Progenitor cell of endocrine pancreas (in vitro differentiated cells): ENCODE measurements at regions not wholly inside any gene's neighbourhood (a gene's known extent, or its start where the extent isn't known, plus 50 kb on each side); places are given as distances from the start of the nearest gene placed in this dataset.

ENCODE experiments used
- DNase-seq: peaks from one replicate; pipeline ENCODE4 v3.0.0; 2021; ENCODE audit warnings: low spot score; ENCODE audit not compliant: unreplicated experiment
- H3K27ac Mint-ChIP-seq: 2 replicates; pipeline ENCODE4 v1.8.0; 2021; ENCODE audit warnings: mild to moderate bottlenecking, moderate library complexity, mixed read lengths
- H3K27me3 Mint-ChIP-seq: 2 replicates; pipeline ENCODE4 v1.8.0; 2021; ENCODE audit warnings: mixed read lengths
- H3K36me3 Mint-ChIP-seq: 2 replicates; pipeline ENCODE4 v1.8.0; 2022; ENCODE audit warnings: mixed read lengths; ENCODE audit not compliant: insufficient read depth
- H3K4me1 Mint-ChIP-seq: 2 replicates; pipeline ENCODE4 v1.8.0; 2021; ENCODE audit warnings: low read depth, mixed read lengths
- H3K4me3 Mint-ChIP-seq: 2 replicates; pipeline ENCODE4 v1.8.0; 2021; ENCODE audit warnings: low read depth, mild to moderate bottlenecking, moderate library complexity, mixed read lengths
- H3K9me3 Mint-ChIP-seq: 2 replicates; pipeline ENCODE4 v1.8.0; 2021; ENCODE audit warnings: low read depth, mixed read lengths
- CTCF ChIP-seq: fragments of 200-600 bp; sonication (generic); IDR thresholded peaks from one replicate; pipeline ENCODE4 v1.5.0; 2021; ENCODE audit warnings: antibody characterized with exemption, mild to moderate bottlenecking; ENCODE audit not compliant: unreplicated experiment

GRCh38 chr10:129056734-129057689 lies 410.0 kb upstream of the MGMT start:
- no peak overlapping the region for H3K4me3 Mint-ChIP-seq
- peaks cover 69% of the 10 kb centered on the region for H3K27me3 Mint-ChIP-seq
- H3K9me3 Mint-ChIP-seq, result no peaks in the 10 kb centered on the region
- no peaks in the 10 kb centered on the region for H3K36me3 Mint-ChIP-seq
- H3K27ac Mint-ChIP-seq, result no peak overlapping the region
- DNase-seq, result no peak
- H3K4me1 Mint-ChIP-seq, result no peaks in the 10 kb centered on the region
- no peak for TF ChIP-seq CTCF

- H3K27ac Mint-ChIP-seq, result no peak overlapping the region
- TF ChIP-seq CTCF, result no peak
Observed at GRCh38 chr10:129057856-129058663, 409.0 kb upstream of the MGMT start.

GRCh38 chr10:129058664-129059155 lies 408.3 kb upstream of the MGMT start:
- DNase-seq, result no peak

More at GRCh38 chr10:129057856-129058663, 409.0 kb upstream of the MGMT start:
- Mint-ChIP-seq H3K4me3 (no peak overlapping the region), H3K9me3 (no peaks in the 10 kb centered on the region), H3K4me1 (no peaks in the 10 kb centered on the region), H3K36me3 (no peaks in the 10 kb centered on the region), H3K27me3 (peaks cover 67% of the 10 kb centered on the region)
- DNase-seq, result no peak

GRCh38 chr10:129059977-129060376 lies 407.1 kb upstream of the MGMT start:
- H3K4me3 Mint-ChIP-seq, result no peak overlapping the region
- no peak for TF ChIP-seq CTCF
- H3K4me1 Mint-ChIP-seq, result no peaks in the 10 kb centered on the region
- DNase-seq, result no peak
- H3K27ac Mint-ChIP-seq, result no peak overlapping the region
- no peaks in the 10 kb centered on the region for H3K9me3 Mint-ChIP-seq
- no peaks in the 10 kb centered on the region for H3K36me3 Mint-ChIP-seq
- peaks cover 62% of the 10 kb centered on the region for H3K27me3 Mint-ChIP-seq

More at GRCh38 chr10:129058664-129059155, 408.3 kb upstream of the MGMT start:
- Mint-ChIP-seq H3K9me3 (no peaks in the 10 kb centered on the region), H3K27me3 (peaks cover 64% of the 10 kb centered on the region), H3K27ac (no peak overlapping the region), H3K36me3 (no peaks in the 10 kb centered on the region), H3K4me1 (no peaks in the 10 kb centered on the region), H3K4me3 (no peak overlapping the region)
- no peak for TF ChIP-seq CTCF

- Mint-ChIP-seq H3K27ac (no peak overlapping the region), H3K9me3 (no peaks in the 10 kb centered on the region), H3K27me3 (peaks cover 47% of the 10 kb centered on the region), H3K4me1 (no peaks in the 10 kb centered on the region), H3K36me3 (no peaks in the 10 kb centered on the region), H3K4me3 (no peak overlapping the region)
- TF ChIP-seq CTCF, result no peak
- DNase-seq, result no peak
Observed at GRCh38 chr10:129063212-129063611, 403.8 kb upstream of the MGMT start.
